T-helper 22 cell (primary cell): ENCODE measurements at regions not wholly inside any gene's neighbourhood (a gene's known extent, or its start where the extent isn't known, plus 50 kb on each side); places are given as distances from the start of the nearest gene placed in this dataset.

ENCODE experiments used
- DNase-seq: peaks from one replicate; pipeline ENCODE4 v3.0.0-alpha.2; 2020; ENCODE audit warnings: low read depth

DNA sequence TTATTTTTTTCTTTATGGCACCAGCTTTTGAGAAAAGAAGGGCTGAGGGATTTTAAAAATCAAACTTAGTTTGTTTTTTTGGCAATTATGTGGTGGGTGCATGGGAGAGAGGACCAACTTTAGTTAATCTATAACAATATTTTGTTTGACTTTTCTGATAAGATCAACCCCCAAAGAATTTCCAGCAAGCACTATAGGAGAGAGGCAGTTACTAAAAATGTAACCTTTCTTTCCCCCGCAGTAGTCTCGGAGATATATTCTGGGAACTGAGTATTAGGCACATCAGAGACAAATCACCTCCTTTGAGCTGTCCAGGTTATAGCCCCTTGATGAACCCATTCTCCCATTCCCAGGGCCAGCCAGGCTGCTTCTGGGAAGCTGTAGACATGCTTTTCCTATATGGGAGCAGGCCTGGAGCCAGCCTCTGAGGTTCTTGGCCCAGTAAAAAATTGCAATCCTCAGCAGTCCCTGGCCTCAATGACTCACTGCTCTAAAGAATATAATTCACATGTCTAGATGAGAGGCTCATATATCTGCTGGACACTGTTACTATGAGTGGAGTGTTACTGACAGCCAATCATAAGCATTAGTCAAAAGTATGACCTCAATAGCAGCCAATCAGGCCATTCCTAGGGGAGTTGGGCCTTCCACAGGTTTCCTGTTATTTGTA, 138.3 kb upstream of the AGBL1 start:
- DNase-seq, result no peak

DNA sequence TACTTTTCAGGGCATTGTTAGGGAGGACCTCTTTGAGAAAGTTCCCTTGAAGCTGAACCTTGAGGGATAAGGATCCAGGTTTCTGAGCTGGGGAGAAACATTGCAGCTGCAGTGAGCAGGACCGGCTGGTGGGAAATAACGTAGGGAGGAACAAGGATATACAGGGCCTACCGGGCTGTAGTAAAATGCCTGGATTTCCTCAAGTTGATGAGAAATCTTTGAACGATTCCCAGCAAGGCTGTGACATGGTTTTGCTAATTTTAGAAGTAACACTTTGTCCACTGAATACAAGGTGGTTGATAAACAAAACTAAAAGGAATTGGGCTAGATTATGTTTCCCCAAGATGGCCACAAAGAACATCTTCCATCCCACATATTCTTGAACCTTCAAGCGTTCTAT, 137.0 kb upstream of the AGBL1 start:
- DNase-seq, result no peak

DNA sequence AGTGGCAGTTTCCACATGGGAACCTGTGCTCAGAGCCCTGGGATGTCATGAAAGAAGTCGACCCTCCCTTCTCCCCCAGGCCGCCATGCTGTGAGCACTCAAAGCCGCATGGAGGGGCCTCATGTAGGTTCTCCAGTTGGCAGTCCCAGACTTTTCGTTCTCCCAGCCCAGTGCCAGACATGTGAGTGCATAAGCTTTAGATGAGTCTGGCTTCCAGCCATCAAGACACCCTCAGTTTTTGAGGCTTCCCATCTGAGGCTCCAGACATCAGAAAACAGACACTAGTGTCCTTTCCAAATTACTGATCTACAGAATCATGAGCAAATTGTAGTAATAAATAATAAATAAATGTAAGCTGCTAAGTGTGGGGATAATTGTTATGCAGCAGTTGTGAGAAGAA, 136.5 kb upstream of the AGBL1 start:
- DNase-seq, result no peak

DNA sequence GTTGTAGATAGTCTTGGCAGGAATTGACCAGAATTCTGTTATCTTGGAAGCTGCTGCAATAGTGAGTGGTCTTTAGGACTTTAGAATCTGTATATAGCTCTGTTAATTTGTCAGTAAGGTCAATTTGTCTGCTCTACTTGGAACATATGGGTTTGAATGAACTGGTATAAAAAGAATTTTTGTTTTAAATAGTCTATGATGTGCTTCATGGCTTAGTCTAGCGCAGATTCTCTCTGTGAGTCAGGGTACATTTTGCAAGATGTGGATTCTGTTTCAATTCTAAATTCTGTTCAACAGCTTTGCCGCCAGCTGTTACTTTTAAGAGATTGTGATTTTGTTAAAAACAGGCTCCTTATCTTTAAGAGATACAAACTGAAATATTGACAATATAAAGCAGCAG, 135.9 kb upstream of the AGBL1 start:
- DNase-seq, result no peak

DNA sequence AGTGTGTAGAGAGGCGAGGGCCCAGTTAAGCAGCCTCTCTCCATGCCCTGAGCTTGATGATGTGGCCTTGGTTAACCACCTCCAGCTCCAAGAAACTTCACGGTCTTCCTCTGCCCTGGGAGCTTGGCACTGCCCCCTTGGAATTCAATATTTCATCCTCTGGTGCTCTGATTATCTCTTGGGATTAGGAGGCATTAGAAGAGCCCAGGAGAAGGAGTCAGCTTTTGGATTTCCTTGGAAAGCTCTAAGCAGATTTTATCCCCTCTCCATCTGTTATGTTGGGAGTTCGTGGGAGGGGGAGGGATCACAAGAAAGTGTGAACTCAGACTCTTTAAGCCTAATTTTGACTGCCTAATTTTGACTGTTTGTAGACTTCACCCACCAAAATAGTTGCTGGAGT, 132.7 kb upstream of the AGBL1 start:
- DNase-seq, result no peak

DNA sequence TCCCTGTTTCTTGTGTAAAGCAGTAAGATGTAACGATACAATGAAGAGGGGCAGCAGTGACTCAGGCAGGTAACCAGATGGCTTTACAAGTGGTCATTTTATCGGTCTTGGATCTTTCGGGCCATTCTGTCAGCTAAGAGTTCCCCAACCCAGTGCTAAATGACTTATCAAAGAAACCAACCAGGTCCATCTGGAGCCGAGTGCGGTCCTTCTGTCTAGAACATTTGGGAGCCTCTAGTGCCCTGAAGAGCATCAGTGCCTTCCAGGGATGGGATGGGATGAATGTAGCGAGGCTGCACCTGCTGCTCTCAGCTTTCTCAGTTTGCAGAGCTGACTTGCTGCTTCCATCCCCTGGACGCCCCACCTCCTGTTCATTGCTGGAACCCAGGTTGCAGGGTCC, 131.7 kb upstream of the AGBL1 start:
- DNase-seq, result no peak

DNA sequence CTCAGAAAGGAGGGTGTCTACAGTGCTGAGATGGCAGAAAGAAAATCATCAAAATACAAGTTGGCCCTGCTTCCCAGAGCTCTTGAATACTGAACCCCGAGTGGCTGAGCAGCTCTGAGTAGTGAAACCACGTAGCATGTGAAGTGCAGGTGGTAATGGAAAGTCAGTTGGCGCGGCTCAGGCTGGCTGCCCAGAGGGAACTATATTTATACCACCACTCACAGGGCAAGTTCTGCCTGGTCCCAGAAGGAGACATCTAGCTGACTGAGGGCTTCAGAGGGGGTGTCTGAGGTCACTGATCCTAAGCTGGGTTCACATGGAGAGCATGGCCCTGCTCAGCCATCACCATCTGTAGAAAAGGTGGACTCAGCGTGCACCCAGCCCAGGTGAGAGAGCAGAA, 129.6 kb upstream of the AGBL1 start:
- no peak for DNase-seq

DNA sequence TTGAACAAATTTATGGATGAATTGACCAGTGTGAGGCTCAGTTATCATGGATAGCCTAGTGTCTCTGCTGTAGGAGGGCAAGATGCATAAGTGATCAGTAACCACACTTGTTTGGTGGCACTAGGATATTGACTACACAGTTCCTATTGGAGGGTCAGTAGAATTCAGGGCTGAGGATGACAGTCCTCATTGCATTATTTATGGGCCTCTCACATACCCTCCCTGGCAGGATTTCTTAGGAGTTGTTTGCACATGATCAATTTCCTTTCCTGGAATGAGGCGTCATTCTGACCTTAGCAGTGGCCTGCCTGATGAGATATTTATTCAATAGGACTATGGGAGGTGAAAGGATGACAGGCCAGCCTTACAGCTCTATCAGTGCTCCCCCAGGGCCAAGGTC, 125.1 kb upstream of the AGBL1 start:
- DNase-seq, result no peak

DNA sequence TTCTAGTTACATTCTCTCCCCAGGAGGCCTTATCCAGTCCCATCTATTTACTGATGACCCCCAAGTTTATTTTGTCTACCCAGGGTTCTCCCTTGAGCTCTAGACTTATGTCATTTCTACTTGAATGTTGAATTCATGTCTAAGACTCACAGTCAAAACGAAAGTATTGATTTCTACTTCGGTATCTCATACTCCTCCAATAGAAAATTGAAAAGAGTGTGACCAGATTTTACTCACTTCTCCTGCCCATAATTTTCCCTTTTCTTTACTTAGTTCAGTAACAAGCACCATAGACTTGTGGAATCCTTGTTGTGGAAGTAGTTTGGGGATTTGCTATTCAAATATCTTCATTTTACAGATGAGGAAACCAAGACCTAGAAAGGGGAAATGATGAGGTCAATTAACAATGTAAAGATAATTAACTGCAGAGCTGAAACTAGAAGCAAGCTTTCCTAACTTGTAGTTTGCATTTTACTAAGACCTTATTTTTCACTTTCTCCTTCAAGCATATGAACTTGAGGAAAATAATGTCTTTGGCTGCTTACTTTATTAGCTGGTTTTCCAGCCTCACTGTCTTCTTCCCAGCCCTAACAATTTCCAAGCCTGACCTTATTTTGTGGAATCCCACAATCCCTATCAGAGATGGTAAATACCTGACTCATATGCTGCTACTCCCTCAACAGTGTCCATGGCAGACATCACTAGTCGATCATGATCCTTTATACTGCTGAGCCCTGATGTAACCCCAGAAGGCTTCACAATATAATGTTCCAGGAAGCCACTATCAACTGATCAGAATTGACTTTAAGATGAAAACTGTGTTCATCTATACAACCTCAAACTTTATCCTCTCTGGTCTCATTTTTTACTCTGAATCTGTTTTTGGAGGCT, 123.9 kb upstream of the AGBL1 start:
- DNase-seq, result no peak

DNA sequence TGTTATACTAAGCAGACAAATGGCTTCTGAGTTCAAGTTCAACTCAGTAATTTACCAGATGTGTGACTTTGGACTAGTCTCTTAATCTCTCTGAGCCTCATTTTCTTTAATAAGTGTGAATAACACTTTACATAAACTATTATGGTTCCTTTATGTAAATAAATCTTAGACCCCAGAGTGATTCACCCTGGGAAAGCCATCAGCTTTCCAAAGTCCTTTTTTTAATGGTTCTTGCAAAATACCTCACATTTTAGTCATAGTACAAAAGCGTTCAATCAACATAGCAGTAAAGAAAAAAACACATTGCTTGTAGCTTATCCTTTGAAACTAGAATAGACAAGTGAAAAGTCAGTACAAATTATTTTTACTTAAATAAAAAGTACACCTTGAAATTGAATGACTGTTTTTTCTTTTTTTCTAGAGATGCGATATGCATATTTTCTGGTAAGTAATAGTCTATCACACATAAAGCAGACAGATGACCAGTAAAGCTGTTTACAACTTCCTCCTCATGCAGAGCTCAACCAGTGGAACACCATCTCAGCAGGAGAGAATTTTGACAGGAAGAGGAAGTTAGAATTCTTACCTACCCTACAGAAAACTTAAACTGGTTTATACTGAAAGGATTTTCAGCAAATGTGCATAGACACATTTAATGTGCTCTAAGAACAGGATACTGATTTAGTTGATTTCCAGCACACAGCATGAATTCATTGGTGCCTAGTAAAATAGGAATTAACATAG, 123.0 kb upstream of the AGBL1 start:
- no peak for DNase-seq

DNA sequence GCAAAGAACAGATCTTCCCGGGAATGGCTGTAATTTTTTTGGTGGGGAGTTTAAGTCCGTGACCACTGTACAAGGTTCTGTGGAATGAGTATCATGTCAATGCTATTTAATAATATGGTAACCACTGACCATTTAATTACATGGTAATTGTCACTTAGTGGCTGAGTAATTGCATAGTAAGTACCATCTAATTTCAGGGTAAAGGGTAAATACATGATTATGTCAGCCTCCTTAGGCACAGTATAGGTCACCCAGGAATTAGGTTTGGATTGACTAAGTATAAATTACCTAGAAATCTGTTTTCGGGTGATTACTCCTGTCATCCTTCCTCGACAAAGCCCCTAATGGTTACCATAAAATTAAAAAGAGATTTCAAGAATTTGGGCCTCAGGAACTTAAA, 120.1 kb upstream of the AGBL1 start:
- no peak for DNase-seq

DNA sequence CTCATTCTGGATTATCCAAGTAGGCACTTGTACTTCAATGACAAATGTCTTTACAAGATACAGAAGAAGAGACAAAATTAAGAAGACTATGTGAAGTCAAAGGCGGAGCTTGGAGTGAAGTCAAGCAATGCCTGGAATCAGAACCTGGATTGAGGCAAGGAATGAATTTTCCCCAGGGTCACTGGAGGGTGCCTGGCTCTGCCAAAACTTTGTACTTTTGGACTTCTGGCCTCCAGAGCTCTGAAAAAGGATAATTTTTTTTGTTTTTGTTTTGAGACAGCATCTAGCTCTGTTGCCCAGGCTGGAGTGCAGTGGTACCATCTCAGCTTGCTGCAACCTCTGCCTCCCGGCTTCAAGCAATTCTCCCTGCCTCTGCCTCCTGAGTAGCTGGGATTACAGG, 119.3 kb upstream of the AGBL1 start:
- no peak for DNase-seq

DNA sequence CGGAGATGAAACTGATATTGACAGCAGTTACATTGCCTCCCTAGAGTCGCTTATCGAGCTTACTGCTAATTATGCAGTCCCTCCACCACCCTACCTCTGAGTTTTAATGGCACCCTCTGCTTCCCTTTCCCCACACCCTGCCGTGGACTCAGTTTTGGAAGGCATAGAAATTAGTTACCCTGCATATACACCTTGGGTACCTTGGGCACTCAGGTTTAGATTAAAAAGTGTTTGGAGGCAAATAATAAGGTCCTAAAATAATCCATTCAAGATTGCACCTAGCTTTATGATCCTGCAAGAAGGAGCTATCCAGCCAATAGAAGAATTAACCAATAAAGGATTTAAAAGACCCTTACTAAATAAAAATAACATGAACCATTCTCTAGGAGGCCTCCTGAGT, 117.8 kb upstream of the AGBL1 start:
- no peak for DNase-seq

DNA sequence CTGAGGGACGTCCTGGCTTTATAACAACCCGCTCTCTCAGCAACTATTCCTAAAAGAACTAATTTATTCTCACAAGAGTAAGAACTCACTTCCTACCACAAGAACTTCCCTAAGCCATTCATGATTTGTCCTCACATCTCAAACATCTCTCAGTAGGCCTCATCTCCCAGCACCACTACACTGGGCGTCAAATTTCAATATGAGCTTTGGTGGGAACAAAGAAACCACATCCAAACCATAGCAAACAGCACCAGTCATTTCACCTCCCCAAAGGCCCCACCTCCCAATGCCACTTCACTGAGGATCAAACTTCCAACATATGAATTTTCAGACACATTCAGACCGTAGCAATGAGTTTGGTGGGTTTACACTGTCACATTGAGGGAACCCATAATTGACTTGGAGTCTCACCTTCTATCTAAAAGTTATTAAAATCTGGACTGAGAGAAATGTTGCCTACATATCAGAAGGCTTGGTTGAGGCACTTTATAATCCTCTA, 116.4 kb upstream of the AGBL1 start:
- no peak for DNase-seq

DNA sequence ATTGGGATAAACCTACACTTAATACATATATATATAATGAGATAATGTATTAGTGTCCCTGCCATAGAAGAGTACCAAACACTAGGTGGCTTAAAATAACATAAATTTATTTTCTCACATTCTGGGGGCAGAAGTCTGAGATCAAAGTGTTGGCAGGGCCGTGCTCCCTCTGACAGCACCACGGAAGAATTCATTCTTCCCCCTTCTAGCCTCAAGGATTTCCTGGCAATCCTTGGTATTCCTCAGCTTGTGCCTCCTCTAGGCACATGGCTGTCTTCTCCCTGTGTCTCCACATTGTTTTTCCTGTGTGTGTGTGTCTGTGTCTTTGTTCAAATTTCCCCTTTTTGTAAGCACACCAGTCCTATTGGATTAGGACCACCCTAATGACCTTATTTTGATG, 115.2 kb upstream of the AGBL1 start:
- DNase-seq, result no peak

DNA sequence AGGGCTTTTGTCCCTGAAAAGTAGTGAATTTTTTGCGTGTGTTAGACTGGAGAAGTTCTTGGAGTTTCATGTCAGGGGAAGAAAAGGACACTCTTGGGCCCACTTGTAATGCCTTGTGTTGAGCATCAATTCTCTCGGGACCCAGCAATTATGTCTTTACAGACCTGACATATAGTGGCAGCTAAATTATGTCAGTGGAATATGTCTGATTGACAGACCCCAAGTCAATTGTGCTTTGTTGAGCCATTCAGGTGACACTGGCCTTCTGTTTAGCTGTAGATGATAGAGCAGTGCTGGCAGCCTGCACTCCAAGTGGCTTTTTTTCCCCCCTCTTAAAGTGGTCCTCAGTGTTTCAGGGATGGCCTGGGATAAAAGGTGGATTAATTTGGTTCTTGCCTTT, 112.1 kb upstream of the AGBL1 start:
- no peak for DNase-seq

DNA sequence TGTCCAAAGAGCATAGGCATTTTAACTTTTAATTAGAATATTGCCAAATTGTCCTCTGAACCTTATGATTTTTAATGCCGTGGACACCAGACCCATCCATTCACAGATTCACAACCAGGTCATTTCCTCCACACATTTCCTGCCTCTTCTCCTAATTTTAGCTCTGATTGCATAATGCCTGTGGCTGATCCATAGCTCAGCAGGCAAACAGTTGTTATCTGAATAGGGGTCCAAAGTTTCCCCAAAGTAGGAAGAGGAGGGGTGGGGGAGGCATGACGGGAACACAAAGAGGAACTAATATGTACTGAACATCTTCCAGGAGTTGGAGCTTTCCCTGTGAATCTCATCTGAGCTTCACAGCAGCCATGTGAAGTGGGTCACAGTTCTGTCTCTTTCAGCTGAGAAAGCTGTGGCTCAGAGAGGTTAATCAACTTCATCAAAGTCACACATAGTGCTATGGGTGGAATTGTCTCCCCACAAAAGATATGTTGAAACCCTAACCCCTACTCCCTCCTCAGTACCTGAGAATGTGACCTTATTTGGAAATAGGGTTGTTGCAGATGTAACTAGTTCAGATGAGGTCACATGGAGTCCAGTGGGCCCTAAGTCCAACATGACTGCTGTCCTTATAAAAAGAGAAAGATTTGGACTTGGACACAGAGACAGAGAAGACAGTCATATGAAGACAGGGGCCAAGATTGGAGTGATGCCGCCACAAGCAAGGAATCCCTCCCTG, 106.7 kb upstream of the AGBL1 start:
- DNase-seq, result no peak

DNA sequence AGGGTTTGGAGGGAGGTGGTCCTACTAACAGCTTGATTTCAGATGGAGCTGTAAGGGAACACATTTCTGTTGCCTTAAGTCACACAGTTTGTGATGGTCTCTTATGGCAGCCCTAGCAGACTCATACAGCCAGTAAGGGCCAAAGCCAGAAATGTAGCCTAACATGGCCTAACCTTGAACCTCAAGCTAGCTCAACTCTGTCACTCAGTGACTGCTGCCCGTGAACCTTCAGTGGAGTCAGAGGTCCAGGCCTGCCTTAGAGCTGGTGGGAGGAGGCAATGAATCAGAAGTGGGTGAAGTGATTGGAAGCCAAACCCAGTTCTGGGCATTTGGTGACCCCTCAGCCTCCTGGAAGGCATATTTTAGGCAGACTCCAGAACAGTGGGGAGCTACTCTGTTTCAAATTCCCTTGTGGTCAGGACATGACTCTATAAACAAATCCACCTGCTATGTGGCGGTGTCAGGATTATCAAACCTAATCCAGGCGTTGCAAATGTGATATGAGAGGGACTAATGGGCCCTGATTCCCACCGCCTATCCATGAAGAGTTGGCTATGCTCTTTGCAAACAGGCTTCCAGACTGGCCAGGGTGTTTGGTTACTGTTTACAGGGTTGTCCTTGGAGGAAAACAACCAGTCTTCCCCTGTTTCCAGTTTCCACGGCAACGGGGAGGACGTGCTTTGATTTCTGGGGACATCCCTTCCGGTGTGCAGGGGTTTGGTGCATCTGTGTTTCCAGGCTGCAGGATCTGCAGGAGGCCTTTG, 105.9 kb upstream of the AGBL1 start:
- DNase-seq, result no peak

DNA sequence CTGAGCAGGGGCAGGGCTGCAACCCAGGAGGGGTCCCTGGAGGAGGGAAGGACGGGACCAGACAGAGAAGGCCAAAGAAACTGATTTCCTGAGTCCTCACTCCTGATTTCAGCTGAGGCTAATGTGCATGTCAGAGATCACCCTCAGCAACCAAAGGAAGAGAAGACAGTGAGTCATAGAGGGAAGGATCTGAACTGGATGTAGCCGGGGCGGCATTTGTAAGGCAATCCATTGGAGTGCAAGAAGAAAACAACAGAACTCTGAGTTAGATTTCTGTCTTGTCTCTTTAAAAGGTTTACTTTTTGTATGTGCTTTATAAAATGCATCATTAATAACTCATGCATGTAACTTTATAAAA, 105.3 kb upstream of the AGBL1 start:
- no peak for DNase-seq

DNA sequence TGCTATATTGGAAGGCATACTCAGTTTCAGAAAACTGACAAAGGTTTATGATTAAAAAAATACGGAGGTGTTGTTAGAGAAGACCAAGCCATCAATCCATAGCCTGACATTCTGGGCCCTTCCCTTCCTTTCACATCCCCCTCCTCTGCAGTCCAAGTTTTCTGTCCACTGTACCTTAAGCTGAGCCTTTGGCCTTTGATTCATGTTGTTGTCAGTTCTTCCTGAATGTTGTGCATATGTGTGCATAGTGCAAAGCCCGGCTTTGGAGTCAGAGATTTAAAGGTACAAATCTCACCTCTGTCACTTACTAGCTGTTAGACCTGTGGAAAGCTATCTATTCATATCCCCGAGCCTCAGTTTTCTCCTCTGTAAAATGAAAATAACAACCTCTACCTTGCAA, 104.9 kb upstream of the AGBL1 start:
- DNase-seq, result no peak

DNA sequence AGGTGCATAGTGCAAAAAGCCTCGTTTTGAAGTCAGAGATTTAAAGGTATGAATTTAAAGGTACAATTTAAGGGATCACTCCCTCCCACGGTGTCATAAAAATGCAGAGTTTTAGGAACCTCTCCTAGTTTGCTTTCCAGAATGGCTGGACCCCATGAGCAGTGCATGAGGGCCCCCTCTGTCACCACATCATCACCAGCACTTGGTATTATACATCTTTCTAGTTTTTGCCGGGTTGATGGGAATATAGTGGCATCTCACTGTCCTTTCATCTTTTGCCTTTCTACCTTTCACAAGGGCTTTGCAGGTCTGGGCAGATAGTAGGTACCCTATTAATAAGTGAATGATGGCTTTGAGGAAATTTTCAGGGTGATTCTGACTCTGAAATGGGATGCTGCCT, 103.6 kb upstream of the AGBL1 start:
- no peak for DNase-seq

DNA sequence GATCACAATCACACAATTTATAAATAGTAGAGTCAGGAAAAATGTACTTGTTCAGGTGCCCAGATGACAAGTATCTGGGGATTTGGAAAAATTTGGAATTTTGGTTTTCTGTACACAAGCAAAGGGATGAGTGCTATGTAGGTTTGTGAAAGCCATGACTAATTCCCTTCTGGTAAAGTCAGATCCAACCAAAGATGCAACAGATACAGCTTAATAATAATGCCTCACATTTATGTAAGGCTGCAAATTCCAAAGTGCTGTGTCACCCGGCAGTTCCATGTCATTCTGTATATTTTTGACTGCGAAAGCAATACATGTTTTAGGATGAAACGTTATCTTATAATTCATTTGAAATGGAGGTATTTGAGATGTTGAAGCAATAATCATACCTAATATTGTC, 102.7 kb upstream of the AGBL1 start:
- DNase-seq, result no peak
